RWPE2 (cell line): ENCODE measurements at regions not wholly inside any gene's neighbourhood (a gene's known extent, or its start where the extent isn't known, plus 50 kb on each side); places are given as distances from the start of the nearest gene placed in this dataset.

Source experiments
- ATAC-seq: fragments of 200-7000 bp; cut with Tn5 transposase; 3 replicates; pipeline ENCODE4 v1.9.1; 2021; ENCODE audit warnings: low read depth
- DNase-seq: peaks from one replicate; pipeline ENCODE4 v3.0.0-alpha.2; 2020; ENCODE audit warnings: low spot score
- H3K27ac ChIP-seq: fragments of 450-650 bp; 2 replicates; pipeline ENCODE4 v1.5.1; 2017; ENCODE audit warnings: mild to moderate bottlenecking; ENCODE audit not compliant: poor library complexity, severe bottlenecking
- H3K27me3 ChIP-seq: fragments of 250-450 bp; sonication (Bioruptor Pico); 2 replicates; pipeline ENCODE4 v1.5.1; 2021; ENCODE audit warnings: mild to moderate bottlenecking, moderate library complexity; ENCODE audit not compliant: insufficient read depth, poor library complexity, severe bottlenecking
- H3K36me3 ChIP-seq: fragments of 250-450 bp; sonication (Bioruptor Pico); 2 replicates; pipeline ENCODE4 v1.5.1; 2020; ENCODE audit warnings: low read depth, mild to moderate bottlenecking, moderate library complexity
- H3K4me1 ChIP-seq: fragments of 250-450 bp; sonication (Bioruptor Pico); 2 replicates; pipeline ENCODE4 v1.5.1; 2021; ENCODE audit warnings: mild to moderate bottlenecking, moderate library complexity; ENCODE audit not compliant: insufficient read depth, poor library complexity, severe bottlenecking
- H3K4me3 ChIP-seq: fragments of 250-450 bp; sonication (Bioruptor Pico); 2 replicates; pipeline ENCODE4 v1.5.1; 2021; ENCODE audit warnings: mild to moderate bottlenecking, moderate library complexity; ENCODE audit not compliant: severe bottlenecking
- H3K9me3 ChIP-seq: fragments of 250-450 bp; sonication (Bioruptor Pico); 2 replicates; pipeline ENCODE4 v1.5.1; 2021; ENCODE audit warnings: mild to moderate bottlenecking, moderate library complexity; ENCODE audit not compliant: severe bottlenecking
- CTCF ChIP-seq: fragments of 450-650 bp; IDR thresholded peaks from one replicate; pipeline ENCODE4 v1.5.1; 2017; ENCODE audit warnings: mild to moderate bottlenecking, moderate library complexity; ENCODE audit not compliant: poor library complexity, severe bottlenecking

- DNase-seq = no peak
- TF ChIP-seq CTCF = no peak
- Histone ChIP-seq H3K4me3 (no peak overlapping the region), H3K36me3 (no peaks in the 10 kb centered on the region), H3K9me3 (peaks cover 3% of the 10 kb centered on the region), H3K27me3 (no peaks in the 10 kb centered on the region), H3K27ac (peak overlapping the region; percentile 34), H3K4me1 (peaks cover 63% of the 10 kb centered on the region)
- ATAC-seq = no peak; the same call in 2 of the 3 replicates
These were observed 177.9 kb upstream of the ARL4C start for GRCh38 chr2:234674781-234675201.

- Histone ChIP-seq H3K4me1 (peaks cover 61% of the 10 kb centered on the region), H3K4me3 (no peak overlapping the region), H3K27me3 (no peaks in the 10 kb centered on the region), H3K36me3 (no peaks in the 10 kb centered on the region), H3K9me3 (peaks cover 3% of the 10 kb centered on the region), H3K27ac (peak overlapping the region; percentile 34)
- no peak for TF ChIP-seq CTCF
- DNase-seq (no peak), ATAC-seq (no peak)
These were observed 177.3 kb upstream of the ARL4C start for GRCh38 chr2:234673961-234674759.

GRCh38 chr2:234673501-234673900 is 176.6 kb upstream of the ARL4C start:
- H3K27me3 ChIP-seq = no peaks in the 10 kb centered on the region
- H3K9me3 ChIP-seq = peaks cover 3% of the 10 kb centered on the region
- no peak overlapping the region for H3K27ac ChIP-seq
- no peak for TF ChIP-seq CTCF
- DNase-seq (no peak), ATAC-seq (no peak)
- no peaks in the 10 kb centered on the region for H3K36me3 ChIP-seq
- peaks cover 54% of the 10 kb centered on the region for H3K4me1 ChIP-seq
- no peak overlapping the region for H3K4me3 ChIP-seq

GRCh38 chr2:234672498-234673150 is 175.7 kb upstream of the ARL4C start:
- DNase-seq = no peak
- H3K4me3 ChIP-seq = no peak overlapping the region
- no peak for TF ChIP-seq CTCF
- H3K4me1 ChIP-seq = peaks cover 45% of the 10 kb centered on the region
- H3K9me3 ChIP-seq = peaks cover 3% of the 10 kb centered on the region
- H3K27me3 ChIP-seq = no peaks in the 10 kb centered on the region
- H3K36me3 ChIP-seq = no peaks in the 10 kb centered on the region
- no peak for ATAC-seq
- H3K27ac ChIP-seq = no peak overlapping the region

GRCh38 chr2:234671716-234672115 is 174.8 kb upstream of the ARL4C start:
- DNase-seq (no peak), ATAC-seq (no peak)
- TF ChIP-seq CTCF = no peak
- H3K4me1 ChIP-seq = peaks cover 37% of the 10 kb centered on the region
- no peak overlapping the region for H3K4me3 ChIP-seq
- H3K27ac ChIP-seq = no peak overlapping the region
- no peaks in the 10 kb centered on the region for H3K36me3 ChIP-seq
- no peaks in the 10 kb centered on the region for H3K27me3 ChIP-seq
- peaks cover 3% of the 10 kb centered on the region for H3K9me3 ChIP-seq
